AG04450 (cell line): ENCODE measurements at regions not wholly inside any gene's neighbourhood (a gene's known extent, or its start where the extent isn't known, plus 50 kb on each side); places are given as distances from the start of the nearest gene placed in this dataset.

Source experiments
- CTCF ChIA-PET: fragments of 300-600, 350-600 bp; formaldehyde crosslinking; extraction: SDS; loops from one replicate; lab custom pipeline; 2022; ENCODE audit warnings: antibody characterized with exemption, inconsistent platforms; lab: Charles Lee
- POLR2A ChIA-PET: fragments of 350-600 bp; formaldehyde crosslinking; extraction: SDS; loops from one replicate; lab custom pipeline; 2021; ENCODE audit warnings: antibody characterized with exemption, inconsistent platforms; lab: Yijun Ruan, JAX
- DNase-seq: peaks from one replicate; pipeline ENCODE4 v3.0.0-alpha.2; 2011; ENCODE audit warnings: low read depth, low spot score
- H3K27ac ChIP-seq: one replicate; pipeline ENCODE4 v1.5.1; 2012; ENCODE audit warnings: low read depth, low read length, control low read depth
- H3K27me3 ChIP-seq: one replicate; pipeline ENCODE4 v1.6.0; 2012; ENCODE audit warnings: low read length; ENCODE audit not compliant: control insufficient read depth, insufficient read depth
- H3K4me3 ChIP-seq: 2 replicates; pipeline ENCODE4 v1.5.1; 2011; ENCODE audit warnings: mild to moderate bottlenecking, low read depth, low read length, control low read depth
- H3K9me3 ChIP-seq: 2 replicates; pipeline ENCODE4 v1.5.1; 2012; ENCODE audit warnings: low read length; ENCODE audit not compliant: control insufficient read depth, insufficient read depth
- TF ChIP-seq, protein P1 (sequence below): IDR thresholded peaks from 2 replicates; pipeline ENCODE4 v1.5.1; 2011; ENCODE audit warnings: low read depth, low read length, control low read depth, inconsistent platforms

DNA sequence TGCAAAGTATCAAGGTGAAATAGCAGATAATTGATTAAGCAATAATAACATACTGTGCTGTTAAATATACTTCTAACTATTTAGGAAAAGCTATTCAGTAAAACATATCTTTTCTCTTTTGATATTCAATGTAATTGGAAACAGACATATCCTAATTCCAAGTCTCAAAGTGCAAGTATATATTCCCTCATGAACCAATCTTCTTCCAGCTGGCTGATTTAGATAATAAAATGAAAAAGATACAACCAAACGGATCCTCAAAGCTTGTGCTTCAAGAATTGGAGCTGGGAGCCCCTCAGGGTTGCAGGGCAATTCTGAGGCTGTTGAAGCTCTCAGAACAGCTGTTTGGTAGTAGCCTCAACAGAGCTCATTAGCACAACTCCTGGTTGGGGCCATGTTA is 236.6 kb downstream of the ZIC1 start:
- POLR2A ChIA-PET = no interaction called here

DNA sequence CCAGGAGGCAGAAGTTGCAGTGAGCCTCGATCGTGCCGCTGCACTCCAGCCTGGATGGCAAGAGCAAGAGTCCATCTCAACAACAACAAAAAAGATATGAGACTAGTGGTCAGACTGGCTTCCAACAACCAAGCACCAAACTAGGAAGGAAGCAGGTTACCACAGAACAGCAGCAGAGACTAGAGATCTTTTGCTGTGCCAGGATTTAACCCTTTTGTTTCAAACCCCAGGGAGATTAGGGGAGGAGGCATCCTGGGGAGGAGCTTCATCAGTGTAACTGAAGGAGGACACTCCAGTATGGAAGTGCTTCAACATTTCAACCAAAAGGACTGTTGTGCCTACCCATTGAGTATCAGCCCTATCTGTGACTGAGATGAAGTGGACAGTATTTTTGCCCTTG is 240.3 kb downstream of the ZIC1 start:
- DNase-seq = no peak
- Histone ChIP-seq H3K4me3 (no peak overlapping the region), H3K27ac (no peak overlapping the region), H3K27me3 (no peaks in the 10 kb centered on the region), H3K9me3 (no peaks in the 10 kb centered on the region)
- CTCF ChIA-PET = no interaction called here
- TF ChIP-seq, protein P1, sequence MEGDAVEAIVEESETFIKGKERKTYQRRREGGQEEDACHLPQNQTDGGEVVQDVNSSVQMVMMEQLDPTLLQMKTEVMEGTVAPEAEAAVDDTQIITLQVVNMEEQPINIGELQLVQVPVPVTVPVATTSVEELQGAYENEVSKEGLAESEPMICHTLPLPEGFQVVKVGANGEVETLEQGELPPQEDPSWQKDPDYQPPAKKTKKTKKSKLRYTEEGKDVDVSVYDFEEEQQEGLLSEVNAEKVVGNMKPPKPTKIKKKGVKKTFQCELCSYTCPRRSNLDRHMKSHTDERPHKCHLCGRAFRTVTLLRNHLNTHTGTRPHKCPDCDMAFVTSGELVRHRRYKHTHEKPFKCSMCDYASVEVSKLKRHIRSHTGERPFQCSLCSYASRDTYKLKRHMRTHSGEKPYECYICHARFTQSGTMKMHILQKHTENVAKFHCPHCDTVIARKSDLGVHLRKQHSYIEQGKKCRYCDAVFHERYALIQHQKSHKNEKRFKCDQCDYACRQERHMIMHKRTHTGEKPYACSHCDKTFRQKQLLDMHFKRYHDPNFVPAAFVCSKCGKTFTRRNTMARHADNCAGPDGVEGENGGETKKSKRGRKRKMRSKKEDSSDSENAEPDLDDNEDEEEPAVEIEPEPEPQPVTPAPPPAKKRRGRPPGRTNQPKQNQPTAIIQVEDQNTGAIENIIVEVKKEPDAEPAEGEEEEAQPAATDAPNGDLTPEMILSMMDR = no peak
- POLR2A ChIA-PET = no interaction called here

More for the DNA sequence above, 236.6 kb downstream of the ZIC1 start:
- no peak for DNase-seq
- H3K4me3 ChIP-seq = no peak overlapping the region
- TF ChIP-seq, protein P1 = no peak
- no peaks in the 10 kb centered on the region for H3K9me3 ChIP-seq
- no peaks in the 10 kb centered on the region for H3K27me3 ChIP-seq
- CTCF ChIA-PET = no interaction called here
- no peak overlapping the region for H3K27ac ChIP-seq

DNA sequence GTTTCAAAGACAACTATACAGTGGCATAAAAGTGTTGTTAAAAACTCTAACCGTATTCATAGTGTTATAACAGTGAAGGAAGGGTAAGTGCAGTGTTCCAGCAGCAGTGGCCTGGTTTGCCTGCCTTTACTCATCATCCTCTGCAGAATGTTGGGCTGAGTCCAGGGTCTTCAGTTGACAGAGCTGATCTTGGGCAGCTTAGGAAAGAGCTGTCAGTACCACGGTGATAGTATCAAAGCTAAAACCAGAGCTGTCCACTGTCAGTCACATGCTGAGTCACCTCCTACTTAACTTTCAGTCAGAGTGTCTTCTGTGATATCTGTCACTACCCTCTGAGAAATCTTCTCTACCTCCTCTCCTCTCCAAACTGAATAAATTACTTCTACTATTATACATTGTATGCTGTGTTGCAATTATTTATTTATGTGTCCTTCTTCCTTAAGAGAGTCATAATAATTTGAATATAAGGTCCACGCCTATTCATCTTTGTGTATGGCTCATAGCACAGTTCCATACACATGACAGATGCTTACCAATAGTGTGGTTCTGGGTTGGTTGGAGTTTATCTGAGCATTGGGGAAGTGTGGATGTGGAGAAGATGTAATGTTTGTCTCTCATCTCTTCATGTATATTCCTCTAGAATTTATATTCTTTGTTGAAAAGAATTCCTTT is 242.1 kb downstream of the ZIC1 start:
- TF ChIP-seq, protein P1 = no peak
- POLR2A ChIA-PET = no interaction called here
- Histone ChIP-seq H3K9me3 (no peaks in the 10 kb centered on the region), H3K4me3 (no peak overlapping the region), H3K27me3 (no peaks in the 10 kb centered on the region), H3K27ac (no peak overlapping the region)
- CTCF ChIA-PET = no interaction called here
- no peak for DNase-seq

DNA sequence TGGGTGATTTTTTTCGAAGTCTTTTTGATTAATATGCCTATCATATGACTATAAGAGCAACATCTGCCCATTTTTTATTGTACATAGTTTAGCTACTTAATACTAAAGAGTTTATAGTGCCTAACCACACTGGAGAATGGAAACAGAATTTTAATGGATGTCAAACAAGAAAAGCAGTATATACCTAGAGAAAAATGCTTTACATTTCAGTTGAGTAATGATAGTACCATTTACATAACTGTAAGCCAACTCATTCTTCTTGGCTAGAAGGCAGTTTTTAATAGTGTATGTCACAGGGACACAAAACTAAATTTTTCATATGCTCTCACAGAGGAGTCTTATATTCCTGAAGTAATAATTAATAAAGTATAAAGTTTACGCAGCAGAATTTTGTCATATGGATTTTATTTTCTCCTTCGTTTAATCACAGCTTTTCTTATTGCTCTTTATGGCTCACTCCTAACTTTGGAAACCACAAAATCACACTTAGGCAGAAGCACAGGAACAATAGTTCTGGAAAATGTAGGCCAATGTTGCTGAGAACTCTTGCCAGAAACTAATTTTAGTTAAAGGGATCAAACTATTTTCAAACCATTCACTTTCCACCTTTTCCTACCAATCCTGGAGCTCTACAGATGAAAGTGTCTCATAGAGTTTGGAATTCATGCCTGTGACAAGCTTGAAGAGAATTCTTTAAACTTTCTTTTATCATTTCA is 243.6 kb downstream of the ZIC1 start:
- no peak for DNase-seq
- POLR2A ChIA-PET = no interaction called here
- no peak overlapping the region for H3K27ac ChIP-seq
- H3K27me3 ChIP-seq = no peaks in the 10 kb centered on the region
- CTCF ChIA-PET = interaction anchor here (0.9 to 1.0 kb wide), 2 partner anchors 424 to 425 kb away, joined by 3 read pairs; no protein-coding TSS in a partner anchor
- TF ChIP-seq, protein P1 = no peak
- no peak overlapping the region for H3K4me3 ChIP-seq
- H3K9me3 ChIP-seq = no peaks in the 10 kb centered on the region

DNA sequence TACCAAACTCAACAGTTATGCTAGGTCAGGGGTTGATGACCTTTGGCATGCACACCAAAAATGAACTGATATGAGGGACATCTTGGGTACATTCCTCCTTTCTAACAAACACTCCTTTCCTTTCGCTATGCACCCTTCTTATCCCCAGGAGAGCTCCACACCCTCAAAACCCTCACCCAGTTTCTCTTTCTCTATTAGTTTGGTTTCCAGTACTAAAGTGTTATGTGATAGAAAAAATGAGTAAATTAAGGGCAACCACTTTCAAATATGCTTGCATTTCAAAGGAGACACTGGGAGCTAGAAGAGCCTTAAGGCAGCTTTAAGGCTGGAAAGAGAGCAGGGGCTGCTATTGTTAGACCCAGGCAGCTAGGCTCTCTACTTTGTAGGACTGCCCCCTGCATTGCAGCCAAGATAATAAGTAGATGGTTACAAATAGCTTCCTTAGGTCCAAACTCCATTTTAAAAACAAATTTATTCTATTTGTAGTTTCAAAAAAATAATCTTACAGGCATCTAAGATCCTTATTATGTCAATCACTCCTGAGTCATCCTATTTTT is 244.3 kb downstream of the ZIC1 start:
- ChIA-PET CTCF (interaction anchor here (1.3 kb wide), 1 partner anchor 423 kb away, joined by 3 read pairs; no protein-coding TSS in a partner anchor), POLR2A (no interaction called here)
- DNase-seq = no peak
- no peak overlapping the region for H3K27ac ChIP-seq
- no peaks in the 10 kb centered on the region for H3K27me3 ChIP-seq
- TF ChIP-seq, protein P1 = no peak
- no peaks in the 10 kb centered on the region for H3K9me3 ChIP-seq
- no peak overlapping the region for H3K4me3 ChIP-seq
